Osteoblast (primary cell): ENCODE measurements at regions not wholly inside any gene's neighbourhood (a gene's known extent, or its start where the extent isn't known, plus 50 kb on each side); places are given as distances from the start of the nearest gene placed in this dataset.

ENCODE experiments used
- DNase-seq: peaks from one replicate; pipeline ENCODE4 v3.0.0; 2011; ENCODE audit warnings: low spot score, mixed read lengths; ENCODE audit not compliant: insufficient read length; ENCODE audit errors: missing footprints
- H2AFZ ChIP-seq: 2 replicates; pipeline ENCODE4 v1.6.0; 2011; ENCODE audit warnings: mild to moderate bottlenecking, low read length
- H3K27ac ChIP-seq: 2 replicates; pipeline ENCODE4 v1.5.1; 2011; ENCODE audit warnings: mild to moderate bottlenecking, low read depth, low read length, moderate library complexity
- H3K27me3 ChIP-seq: 2 replicates; pipeline ENCODE4 v1.6.0; 2012; ENCODE audit warnings: mild to moderate bottlenecking, control low read depth, inconsistent platforms, low read length, moderate library complexity; ENCODE audit not compliant: insufficient read depth
- H3K36me3 ChIP-seq: 2 replicates; pipeline ENCODE4 v1.5.1; 2011; ENCODE audit warnings: mild to moderate bottlenecking, low read length, control low read depth, moderate library complexity; ENCODE audit not compliant: insufficient read depth
- H3K4me1 ChIP-seq: 2 replicates; pipeline ENCODE4 v1.5.1; 2011; ENCODE audit warnings: mild to moderate bottlenecking, low read length, control low read depth, moderate library complexity; ENCODE audit not compliant: insufficient read depth
- H3K4me2 ChIP-seq: 2 replicates; pipeline ENCODE4 v1.6.0; 2011; ENCODE audit warnings: mild to moderate bottlenecking, low read length; ENCODE audit not compliant: insufficient read depth
- H3K4me3 ChIP-seq: fragments of 200-600 bp; sonication (generic); 3 replicates; pipeline ENCODE4 v1.5.1; 2012; ENCODE audit warnings: mild to moderate bottlenecking, low read length, inconsistent platforms; ENCODE audit not compliant: insufficient read depth
- H3K79me2 ChIP-seq: 2 replicates; pipeline ENCODE4 v1.6.0; 2012; ENCODE audit warnings: mild to moderate bottlenecking, low read length, control low read depth, inconsistent platforms; ENCODE audit not compliant: insufficient read depth
- H3K9me3 ChIP-seq: 2 replicates; pipeline ENCODE4 v1.5.1; 2011; ENCODE audit warnings: low read depth, low read length, control low read depth
- H4K20me1 ChIP-seq: 2 replicates; pipeline ENCODE4 v1.6.0; 2012; ENCODE audit warnings: mild to moderate bottlenecking, low read length, control low read depth; ENCODE audit not compliant: insufficient read depth
- CTCF ChIP-seq: IDR thresholded peaks from 2 replicates; pipeline ENCODE4 v1.5.1; 2011; ENCODE audit warnings: mild to moderate bottlenecking, low read depth, low read length, moderate library complexity; ENCODE audit errors: extremely low read depth

DNA sequence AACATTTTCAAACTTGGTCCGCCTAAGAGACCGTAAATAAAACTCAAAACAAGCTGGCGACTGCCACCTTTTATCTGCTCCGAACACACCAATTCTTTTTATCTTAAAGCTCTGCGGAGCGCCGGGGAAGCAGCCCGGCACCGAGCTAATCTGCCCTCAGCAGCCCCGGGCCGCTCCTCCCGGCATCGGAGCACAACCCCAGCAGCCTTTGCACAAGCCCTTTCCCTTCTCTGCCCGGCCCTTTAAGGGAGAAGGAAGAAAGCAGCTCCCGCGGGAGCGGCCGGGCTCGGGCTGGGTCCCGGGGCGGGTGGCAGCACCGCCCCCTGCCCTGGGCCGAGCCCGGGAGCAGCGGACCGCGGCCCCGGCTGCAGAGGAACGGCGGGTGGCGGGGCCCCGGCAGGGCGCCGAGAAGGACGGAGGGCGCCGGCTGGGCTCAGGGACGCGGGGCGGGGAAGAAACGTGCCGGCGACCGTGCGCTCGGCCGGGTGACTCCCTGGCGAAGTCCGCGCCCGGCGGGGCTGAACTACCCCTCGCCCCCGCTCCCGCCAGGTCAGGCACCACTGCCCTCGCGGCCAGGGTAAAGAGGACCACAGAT lies 133.6 kb upstream of the C11orf58 start:
- DNase-seq, result peak; percentile 91

GRCh38 chr11:16603890-16604793 lies 134.3 kb upstream of the C11orf58 start:
- peaks cover 10% of the 10 kb centered on the region for H3K4me1 ChIP-seq
- H3K4me2 ChIP-seq, result peak overlapping the region; percentile 95
- peak overlapping the region; percentile 12 for H3K27ac ChIP-seq
- peaks cover 40% of the 10 kb centered on the region for H3K27me3 ChIP-seq
- H3K9me3 ChIP-seq, result no peaks in the 10 kb centered on the region
- H3K79me2 ChIP-seq, result no peaks in the 10 kb centered on the region
- peak overlapping the region; percentile 79 for H3K4me3 ChIP-seq
- TF ChIP-seq CTCF, result no peak
- H3K36me3 ChIP-seq, result no peaks in the 10 kb centered on the region
- peak overlapping the region; percentile 91 for H2AFZ ChIP-seq
- DNase-seq, result peak; percentile 91
- H4K20me1 ChIP-seq, result no peaks in the 10 kb centered on the region

More for the DNA sequence above, 133.6 kb upstream of the C11orf58 start:
- Histone ChIP-seq H3K4me1 (peaks cover 10% of the 10 kb centered on the region), H3K4me2 (peak overlapping the region; percentile 95), H2AFZ (peak overlapping the region; percentile 91), H3K4me3 (peak overlapping the region; percentile 79), H4K20me1 (peaks cover 2% of the 10 kb centered on the region), H3K27ac (peak overlapping the region; percentile 56), H3K36me3 (no peaks in the 10 kb centered on the region), H3K27me3 (peaks cover 48% of the 10 kb centered on the region), H3K9me3 (no peaks in the 10 kb centered on the region), H3K79me2 (no peaks in the 10 kb centered on the region)
- TF ChIP-seq CTCF, result no peak

DNA sequence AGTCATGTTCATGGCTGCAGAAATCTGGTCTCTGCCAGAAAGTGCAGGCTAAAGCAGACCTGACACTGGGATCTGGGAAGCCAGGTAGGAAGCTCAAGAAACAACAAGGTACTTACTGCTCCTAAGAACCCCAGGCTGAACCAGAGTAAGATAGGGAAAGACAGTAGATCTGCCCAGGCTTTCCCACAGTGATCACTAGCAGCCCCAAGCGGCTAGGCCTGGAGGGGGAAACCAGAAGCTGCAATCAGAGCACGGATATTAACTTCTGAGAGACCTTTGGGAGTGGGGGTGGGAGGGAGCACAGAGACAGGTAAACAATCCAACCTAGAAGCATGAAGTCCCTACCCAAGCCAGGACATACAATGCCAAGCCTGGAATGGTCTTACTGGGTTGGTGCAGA lies 135.2 kb upstream of the C11orf58 start:
- no peak for TF ChIP-seq CTCF
- Histone ChIP-seq H3K4me3 (no peak overlapping the region), H3K36me3 (no peaks in the 10 kb centered on the region), H3K9me3 (no peaks in the 10 kb centered on the region), H3K27me3 (peaks cover 32% of the 10 kb centered on the region), H3K79me2 (no peaks in the 10 kb centered on the region), H2AFZ (no peak overlapping the region), H4K20me1 (no peaks in the 10 kb centered on the region), H3K4me2 (no peak overlapping the region), H3K27ac (no peak overlapping the region), H3K4me1 (peaks cover 10% of the 10 kb centered on the region)
- DNase-seq, result peak; percentile 50

- Histone ChIP-seq H3K4me1 (no peaks in the 10 kb centered on the region), H4K20me1 (no peaks in the 10 kb centered on the region), H3K27ac (no peak overlapping the region), H3K4me2 (no peak overlapping the region), H3K27me3 (peaks cover 10% of the 10 kb centered on the region), H3K36me3 (no peaks in the 10 kb centered on the region), H3K79me2 (no peaks in the 10 kb centered on the region), H2AFZ (no peak overlapping the region), H3K9me3 (no peaks in the 10 kb centered on the region), H3K4me3 (no peak overlapping the region)
- no peak for TF ChIP-seq CTCF
- DNase-seq, result no peak
Observed at GRCh38 chr11:16598906-16599305, 139.5 kb upstream of the C11orf58 start.
